ENCODE measurements at regions not wholly inside any gene's neighbourhood (a gene's known extent, or its start where the extent isn't known, plus 50 kb on each side); places are given as distances from the start of the nearest gene placed in this dataset.
"Not testable (repeated sequence)": the region's sequence is repeated elsewhere in the genome, so short reads cannot be mapped to it uniquely, and the experiment has no call there.

- no peak for DNase-seq
Observed at GRCh38 chr3:78455712-78456433, 1311.9 kb downstream of the ROBO1 start.

GRCh38 chr3:78459796-78460195 is 1308.0 kb downstream of the ROBO1 start:
- no peak for DNase-seq

- DNase-seq = no peak
Observed at GRCh38 chr3:78462021-78462420, 1305.8 kb downstream of the ROBO1 start.

GRCh38 chr3:78476076-78476475 is 1291.7 kb downstream of the ROBO1 start:
- DNase-seq = no peak

- no peak for DNase-seq
Observed at GRCh38 chr3:78481050-78481449, 1286.7 kb downstream of the ROBO1 start.

GRCh38 chr3:78483090-78483489 is 1284.7 kb downstream of the ROBO1 start:
- no peak for DNase-seq

GRCh38 chr3:78494851-78495250 is 1272.9 kb downstream of the ROBO1 start:
- DNase-seq = no peak

GRCh38 chr3:78495301-78495700 is 1272.5 kb downstream of the ROBO1 start:
- DNase-seq = no peak

GRCh38 chr3:78496501-78496900 is 1271.3 kb downstream of the ROBO1 start:
- no peak for DNase-seq

- peak; percentile 32 for DNase-seq
Observed at GRCh38 chr3:78497021-78497420, 1270.8 kb downstream of the ROBO1 start.

- DNase-seq = no peak
Observed at GRCh38 chr3:78497767-78498166, 1270.0 kb downstream of the ROBO1 start.

GRCh38 chr3:78506061-78506460 is 1261.7 kb downstream of the ROBO1 start:
- no peak for DNase-seq

GRCh38 chr3:78506581-78507195 is 1261.1 kb downstream of the ROBO1 start:
- no peak for DNase-seq

- DNase-seq = no peak
Observed at GRCh38 chr3:78507196-78507984, 1260.4 kb downstream of the ROBO1 start.

GRCh38 chr3:78511840-78512239 is 1256.0 kb downstream of the ROBO1 start:
- DNase-seq = no peak

GRCh38 chr3:78512786-78513185 is 1255.0 kb downstream of the ROBO1 start:
- not testable (repeated sequence) for DNase-seq

GRCh38 chr3:78516437-78516836 is 1251.4 kb downstream of the ROBO1 start:
- DNase-seq = no peak

GRCh38 chr3:78516937-78517336 is 1250.9 kb downstream of the ROBO1 start:
- no peak for DNase-seq

GRCh38 chr3:78517965-78518364 is 1249.8 kb downstream of the ROBO1 start:
- no peak for DNase-seq

- DNase-seq = no peak
Observed at GRCh38 chr3:78519281-78519680, 1248.5 kb downstream of the ROBO1 start.

- no peak for DNase-seq
Observed at GRCh38 chr3:78529601-78530000, 1238.2 kb downstream of the ROBO1 start.

- no peak for DNase-seq
Observed at GRCh38 chr3:78540485-78540884, 1227.3 kb downstream of the ROBO1 start.

GRCh38 chr3:78545827-78546226 is 1222.0 kb downstream of the ROBO1 start:
- no peak for DNase-seq
